GM23338 (cell line): ENCODE measurements at regions not wholly inside any gene's neighbourhood (a gene's known extent, or its start where the extent isn't known, plus 50 kb on each side); places are given as distances from the start of the nearest gene placed in this dataset.

Source experiments
- ATAC-seq: fragments of 200-7000 bp; cut with Tn5 transposase; 3 replicates; pipeline ENCODE4 v1.9.1; 2020
- DNase-seq: peaks from one replicate; pipeline ENCODE4 v3.0.0-alpha.2; 2015; ENCODE audit warnings: low spot score
- H2AFZ ChIP-seq: fragments of 200-600 bp; sonication (generic); 2 replicates; pipeline ENCODE4 v1.8.0; 2016; ENCODE audit warnings: antibody characterized with exemption, mild to moderate bottlenecking, moderate library complexity
- H3F3A ChIP-seq: fragments of 200-600 bp; sonication (generic); replicated peaks from 2 replicates; pipeline ENCODE4 v1.8.0; 2017; ENCODE audit warnings: antibody characterized with exemption, mixed run types, low read depth
- H3K27ac ChIP-seq: fragments of 200-600 bp; sonication (generic); 2 replicates; pipeline ENCODE4 v1.6.1; 2016; ENCODE audit warnings: low read depth
- H3K27me3 ChIP-seq: fragments of 200-600 bp; sonication (generic); 2 replicates; pipeline ENCODE4 v1.8.0; 2016; ENCODE audit warnings: mild to moderate bottlenecking, mixed run types, moderate library complexity; ENCODE audit not compliant: insufficient read depth
- H3K36me3 ChIP-seq: fragments of 200-600 bp; sonication (generic); 2 replicates; pipeline ENCODE4 v1.8.0; 2016; ENCODE audit warnings: mild to moderate bottlenecking; ENCODE audit not compliant: insufficient read depth
- H3K4me1 ChIP-seq: fragments of 200-600 bp; sonication (generic); 2 replicates; pipeline ENCODE4 v1.8.0; 2016; ENCODE audit warnings: mild to moderate bottlenecking, moderate library complexity; ENCODE audit not compliant: insufficient read depth
- H3K4me2 ChIP-seq: fragments of 200-600 bp; sonication (generic); 2 replicates; pipeline ENCODE4 v1.7.1; 2017; ENCODE audit warnings: mixed run types
- H3K4me3 ChIP-seq: fragments of 200-600 bp; sonication (generic); 2 replicates; pipeline ENCODE4 v1.6.1; 2016; ENCODE audit warnings: mixed run types
- H3K79me2 ChIP-seq: fragments of 200-600 bp; sonication (generic); replicated peaks from 2 replicates; pipeline ENCODE4 v1.8.0; 2017; ENCODE audit warnings: mild to moderate bottlenecking; ENCODE audit not compliant: insufficient read depth
- H3K9me2 ChIP-seq: fragments of 200-600 bp; sonication (generic); 2 replicates; pipeline ENCODE4 v1.8.0; 2017; ENCODE audit not compliant: insufficient read depth
- H4K20me1 ChIP-seq: fragments of 200-600 bp; sonication (generic); replicated peaks from 2 replicates; pipeline ENCODE4 v1.8.0; 2017; ENCODE audit warnings: mild to moderate bottlenecking; ENCODE audit not compliant: insufficient read depth
- H3K27ac Mint-ChIP-seq: 2 replicates; pipeline ENCODE4 v1.8.0; 2020; ENCODE audit warnings: inconsistent platforms, mild to moderate bottlenecking, moderate library complexity, mixed read lengths
- H3K27me3 Mint-ChIP-seq: 3 replicates; pipeline ENCODE4 v1.8.0; 2022; ENCODE audit warnings: low read depth, mild to moderate bottlenecking, moderate library complexity, mixed read lengths, inconsistent platforms; ENCODE audit not compliant: insufficient read depth, poor library complexity
- H3K36me3 Mint-ChIP-seq: 3 replicates; pipeline ENCODE4 v1.8.0; 2021; ENCODE audit warnings: low read depth, mild to moderate bottlenecking, inconsistent platforms, moderate library complexity, mixed read lengths
- H3K4me1 Mint-ChIP-seq: 3 replicates; pipeline ENCODE4 v1.8.0; 2020; ENCODE audit warnings: mild to moderate bottlenecking, inconsistent platforms, mixed read lengths
- H3K4me3 Mint-ChIP-seq: 3 replicates; pipeline ENCODE4 v1.8.0; 2021; ENCODE audit warnings: moderate library complexity, mild to moderate bottlenecking, inconsistent platforms, mixed read lengths
- H3K9me3 Mint-ChIP-seq: 3 replicates; pipeline ENCODE4 v1.8.0; 2020; ENCODE audit warnings: moderate library complexity, mild to moderate bottlenecking, inconsistent platforms, mixed read lengths
- CREB1 ChIP-seq: fragments of 250-450 bp; sonication (Bioruptor Pico); IDR thresholded peaks from 2 replicates; pipeline ENCODE4 v1.5.0; 2020; ENCODE audit warnings: low read depth, mild to moderate bottlenecking, moderate library complexity
- EZH2 ChIP-seq: fragments of 200-600 bp; sonication (generic); IDR thresholded peaks from one replicate; pipeline ENCODE4 v1.8.0; 2017; ENCODE audit warnings: antibody characterized with exemption, mild to moderate bottlenecking, low read depth; ENCODE audit not compliant: unreplicated experiment
- EZH2phosphoT487 ChIP-seq: fragments of 200-600 bp; sonication (generic); IDR thresholded peaks from one replicate; pipeline ENCODE4 v1.8.1; 2018; ENCODE audit warnings: antibody characterized with exemption; ENCODE audit not compliant: unreplicated experiment
- JUNB ChIP-seq: IDR thresholded peaks from one replicate; pipeline ENCODE4 v1.6.1; 2016; ENCODE audit warnings: antibody characterized with exemption; ENCODE audit not compliant: unreplicated experiment
- NANOG ChIP-seq: IDR thresholded peaks from 2 replicates; pipeline ENCODE4 v1.6.1; 2016; ENCODE audit warnings: antibody characterized with exemption, borderline replicate concordance
- POLR2AphosphoS5 ChIP-seq: IDR thresholded peaks from 2 replicates; pipeline ENCODE4 v1.6.1; 2016; ENCODE audit warnings: antibody characterized with exemption, low read depth
- REST ChIP-seq: IDR thresholded peaks from one replicate; pipeline ENCODE4 v1.6.1; 2018; ENCODE audit warnings: antibody characterized with exemption; ENCODE audit not compliant: unreplicated experiment
- STAT1 ChIP-seq: IDR thresholded peaks from one replicate; pipeline ENCODE4 v1.6.1; 2016; ENCODE audit warnings: antibody characterized with exemption; ENCODE audit not compliant: unreplicated experiment
- ZNF114 ChIP-seq: fragments of 250-450 bp; sonication (Bioruptor Pico); IDR thresholded peaks from 2 replicates; pipeline ENCODE4 v1.5.0; 2020; ENCODE audit warnings: mild to moderate bottlenecking, moderate library complexity
- ZNF331 ChIP-seq: fragments of 250-450 bp; sonication (Bioruptor Pico); IDR thresholded peaks from 2 replicates; pipeline ENCODE4 v1.5.0; 2020; ENCODE audit warnings: low read depth, mild to moderate bottlenecking, moderate library complexity
- TF ChIP-seq, protein P1 (sequence below), 2 experiments: fragments of 200-600 bp in 1 of 2; sonication (generic) in 1 of 2; conservative IDR thresholded peaks; 2 replicates each; pipeline versions ENCODE4 v1.5.1 to v1.6.1; 2016 to 2017; ENCODE audit warnings: antibody characterized with exemption in 2 of 2, low read depth in 2 of 2, mild to moderate bottlenecking in 2 of 2, moderate library complexity in 1 of 2
- TF ChIP-seq, protein P2 (sequence below): IDR thresholded peaks from 2 replicates; pipeline ENCODE4 v1.6.1; 2016; ENCODE audit warnings: antibody characterized with exemption

- no peaks in the 10 kb centered on the region for H3K9me2 ChIP-seq
- H3K36me3 ChIP-seq: no peaks in the 10 kb centered on the region
- H3K4me1 ChIP-seq: no peaks in the 10 kb centered on the region
- no peaks in the 10 kb centered on the region for H3K27me3 ChIP-seq
- H3K27ac ChIP-seq: no peak overlapping the region
- peaks cover 11% of the 10 kb centered on the region for H3K27me3 Mint-ChIP-seq
- no peak for ATAC-seq
- no peaks in the 10 kb centered on the region for H3K36me3 Mint-ChIP-seq
- H4K20me1 ChIP-seq: no peaks in the 10 kb centered on the region
- no peak overlapping the region for H3K4me3 Mint-ChIP-seq
- H3K9me3 Mint-ChIP-seq: peaks cover 3% of the 10 kb centered on the region; the same call in 1 of the 3 replicates
- H2AFZ ChIP-seq: no peak overlapping the region
- DNase-seq: no peak
- no peaks in the 10 kb centered on the region for H3F3A ChIP-seq
- TF ChIP-seq POLR2AphosphoS5: no peak
- no peak for TF ChIP-seq CREB1 (CRISPR knock-in tag)
- TF ChIP-seq ZNF331 (CRISPR knock-in tag): no peak
- TF ChIP-seq NANOG: no peak
- no peaks in the 10 kb centered on the region for H3K79me2 ChIP-seq
- no peak overlapping the region for H3K27ac Mint-ChIP-seq
- H3K4me1 Mint-ChIP-seq: peaks cover 7% of the 10 kb centered on the region
- H3K4me3 ChIP-seq: no peak overlapping the region
- H3K4me2 ChIP-seq: no peak overlapping the region
Observed at GRCh38 chr9:135014311-135015010, 73.0 kb upstream of the OLFM1 start.

DNA sequence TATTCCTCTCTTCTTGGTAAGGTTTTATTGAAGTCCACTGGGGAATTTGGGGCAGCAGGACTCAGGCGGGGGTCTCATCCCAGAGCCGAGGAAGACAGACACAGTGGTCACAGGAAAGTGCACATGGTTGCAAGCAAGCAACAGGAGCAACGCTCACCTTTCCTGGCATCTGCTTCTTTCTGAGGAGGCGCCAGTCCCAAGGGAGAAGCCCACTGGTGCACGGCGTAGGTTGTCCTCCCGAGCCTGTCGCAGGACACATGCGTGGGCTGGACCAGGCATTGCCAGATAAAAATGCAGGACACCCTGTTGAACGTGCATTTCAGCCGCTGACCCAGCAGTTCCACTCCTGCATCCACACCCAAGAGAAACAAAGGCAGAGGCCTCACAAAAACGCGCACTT lies 72.4 kb upstream of the OLFM1 start:
- no peaks in the 10 kb centered on the region for H3K4me1 ChIP-seq
- H3K27ac ChIP-seq: no peak overlapping the region
- H3K27me3 ChIP-seq: no peaks in the 10 kb centered on the region
- H3K4me3 Mint-ChIP-seq: no peak overlapping the region
- H3K79me2 ChIP-seq: no peaks in the 10 kb centered on the region
- peaks cover 3% of the 10 kb centered on the region; the same call in 1 of the 3 replicates for H3K9me3 Mint-ChIP-seq
- no peaks in the 10 kb centered on the region for H3K36me3 Mint-ChIP-seq
- no peaks in the 10 kb centered on the region for H3F3A ChIP-seq
- H3K9me2 ChIP-seq: no peaks in the 10 kb centered on the region
- no peak overlapping the region for H3K4me3 ChIP-seq
- no peak overlapping the region for H3K4me2 ChIP-seq
- no peak overlapping the region for H2AFZ ChIP-seq
- no peaks in the 10 kb centered on the region for H4K20me1 ChIP-seq
- no peak overlapping the region for H3K27ac Mint-ChIP-seq
- DNase-seq: no peak
- H3K27me3 Mint-ChIP-seq: peaks cover 11% of the 10 kb centered on the region
- H3K36me3 ChIP-seq: no peaks in the 10 kb centered on the region
- peaks cover 7% of the 10 kb centered on the region for H3K4me1 Mint-ChIP-seq
- ATAC-seq: no peak
- TF ChIP-seq STAT1 (no peak), EZH2 (no peak), ZNF114 (CRISPR knock-in tag) (no peak), REST (no peak), NANOG (no peak), JUNB (no peak), EZH2phosphoT487 (no peak), CREB1 (CRISPR knock-in tag) (no peak), POLR2AphosphoS5 (no peak), ZNF331 (CRISPR knock-in tag) (no peak)
- TF ChIP-seq, protein P1, sequence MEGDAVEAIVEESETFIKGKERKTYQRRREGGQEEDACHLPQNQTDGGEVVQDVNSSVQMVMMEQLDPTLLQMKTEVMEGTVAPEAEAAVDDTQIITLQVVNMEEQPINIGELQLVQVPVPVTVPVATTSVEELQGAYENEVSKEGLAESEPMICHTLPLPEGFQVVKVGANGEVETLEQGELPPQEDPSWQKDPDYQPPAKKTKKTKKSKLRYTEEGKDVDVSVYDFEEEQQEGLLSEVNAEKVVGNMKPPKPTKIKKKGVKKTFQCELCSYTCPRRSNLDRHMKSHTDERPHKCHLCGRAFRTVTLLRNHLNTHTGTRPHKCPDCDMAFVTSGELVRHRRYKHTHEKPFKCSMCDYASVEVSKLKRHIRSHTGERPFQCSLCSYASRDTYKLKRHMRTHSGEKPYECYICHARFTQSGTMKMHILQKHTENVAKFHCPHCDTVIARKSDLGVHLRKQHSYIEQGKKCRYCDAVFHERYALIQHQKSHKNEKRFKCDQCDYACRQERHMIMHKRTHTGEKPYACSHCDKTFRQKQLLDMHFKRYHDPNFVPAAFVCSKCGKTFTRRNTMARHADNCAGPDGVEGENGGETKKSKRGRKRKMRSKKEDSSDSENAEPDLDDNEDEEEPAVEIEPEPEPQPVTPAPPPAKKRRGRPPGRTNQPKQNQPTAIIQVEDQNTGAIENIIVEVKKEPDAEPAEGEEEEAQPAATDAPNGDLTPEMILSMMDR (conservative IDR thresholded peaks at IDR 0.05; ENCODE audit: low read depth in 2 of 2): no peak
- TF ChIP-seq, protein P2, sequence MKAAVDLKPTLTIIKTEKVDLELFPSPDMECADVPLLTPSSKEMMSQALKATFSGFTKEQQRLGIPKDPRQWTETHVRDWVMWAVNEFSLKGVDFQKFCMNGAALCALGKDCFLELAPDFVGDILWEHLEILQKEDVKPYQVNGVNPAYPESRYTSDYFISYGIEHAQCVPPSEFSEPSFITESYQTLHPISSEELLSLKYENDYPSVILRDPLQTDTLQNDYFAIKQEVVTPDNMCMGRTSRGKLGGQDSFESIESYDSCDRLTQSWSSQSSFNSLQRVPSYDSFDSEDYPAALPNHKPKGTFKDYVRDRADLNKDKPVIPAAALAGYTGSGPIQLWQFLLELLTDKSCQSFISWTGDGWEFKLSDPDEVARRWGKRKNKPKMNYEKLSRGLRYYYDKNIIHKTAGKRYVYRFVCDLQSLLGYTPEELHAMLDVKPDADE: no peak
